ENCODE measurements at regions not wholly inside any gene's neighbourhood (a gene's known extent, or its start where the extent isn't known, plus 50 kb on each side); places are given as distances from the start of the nearest gene placed in this dataset.
"Not testable (repeated sequence)": the region's sequence is repeated elsewhere in the genome, so short reads cannot be mapped to it uniquely, and the experiment has no call there.

DNA sequence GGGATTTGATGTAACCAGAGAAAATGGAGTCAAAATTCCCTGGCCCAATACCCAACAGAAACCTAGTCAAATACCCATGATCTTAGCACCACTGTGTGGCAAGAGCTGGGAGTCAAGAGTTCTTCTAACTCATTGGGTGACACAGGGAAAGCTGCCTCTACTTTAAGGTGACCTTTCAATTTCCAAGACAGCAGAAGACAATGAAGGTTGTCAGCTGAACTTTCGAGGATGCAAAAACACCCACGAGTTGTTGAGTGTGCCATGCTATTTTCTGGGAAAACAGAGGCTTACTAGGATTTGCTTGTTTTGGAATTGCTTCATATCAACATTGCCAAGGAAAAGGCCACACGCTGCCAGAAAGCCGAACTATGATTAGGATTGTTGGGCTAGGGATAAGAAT is 61.6 kb upstream of the CYRIA start:
- TF ChIP-seq, protein P1, sequence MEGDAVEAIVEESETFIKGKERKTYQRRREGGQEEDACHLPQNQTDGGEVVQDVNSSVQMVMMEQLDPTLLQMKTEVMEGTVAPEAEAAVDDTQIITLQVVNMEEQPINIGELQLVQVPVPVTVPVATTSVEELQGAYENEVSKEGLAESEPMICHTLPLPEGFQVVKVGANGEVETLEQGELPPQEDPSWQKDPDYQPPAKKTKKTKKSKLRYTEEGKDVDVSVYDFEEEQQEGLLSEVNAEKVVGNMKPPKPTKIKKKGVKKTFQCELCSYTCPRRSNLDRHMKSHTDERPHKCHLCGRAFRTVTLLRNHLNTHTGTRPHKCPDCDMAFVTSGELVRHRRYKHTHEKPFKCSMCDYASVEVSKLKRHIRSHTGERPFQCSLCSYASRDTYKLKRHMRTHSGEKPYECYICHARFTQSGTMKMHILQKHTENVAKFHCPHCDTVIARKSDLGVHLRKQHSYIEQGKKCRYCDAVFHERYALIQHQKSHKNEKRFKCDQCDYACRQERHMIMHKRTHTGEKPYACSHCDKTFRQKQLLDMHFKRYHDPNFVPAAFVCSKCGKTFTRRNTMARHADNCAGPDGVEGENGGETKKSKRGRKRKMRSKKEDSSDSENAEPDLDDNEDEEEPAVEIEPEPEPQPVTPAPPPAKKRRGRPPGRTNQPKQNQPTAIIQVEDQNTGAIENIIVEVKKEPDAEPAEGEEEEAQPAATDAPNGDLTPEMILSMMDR (IDR thresholded peaks at IDR 0.05; ENCODE audit: extremely low read depth, missing control alignments) = no peak
- DNase-seq (ENCODE audit: low spot score) = no peak

DNA sequence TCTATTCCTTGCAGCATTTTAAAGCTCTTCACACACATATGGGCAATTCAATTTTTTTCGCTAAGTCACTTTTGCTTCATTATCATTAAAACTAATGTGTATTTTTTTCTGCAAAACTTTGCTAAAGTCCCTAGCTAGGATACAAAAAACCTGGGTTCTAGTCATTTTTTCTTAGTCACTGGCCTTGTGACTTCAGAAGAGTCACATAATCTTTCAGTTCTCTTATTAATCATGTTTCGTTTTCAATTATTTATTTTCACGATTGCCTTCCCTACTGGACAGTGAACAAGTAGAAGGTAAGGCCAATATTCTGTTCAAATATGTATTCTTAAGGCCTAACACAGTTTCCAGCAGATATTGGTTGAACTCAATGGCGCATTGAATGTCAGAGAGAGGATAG is 60.9 kb upstream of the CYRIA start:
- no peak for DNase-seq (ENCODE audit: low spot score)
- TF ChIP-seq, protein P1 (IDR thresholded peaks at IDR 0.05; ENCODE audit: extremely low read depth, missing control alignments) = no peak

DNA sequence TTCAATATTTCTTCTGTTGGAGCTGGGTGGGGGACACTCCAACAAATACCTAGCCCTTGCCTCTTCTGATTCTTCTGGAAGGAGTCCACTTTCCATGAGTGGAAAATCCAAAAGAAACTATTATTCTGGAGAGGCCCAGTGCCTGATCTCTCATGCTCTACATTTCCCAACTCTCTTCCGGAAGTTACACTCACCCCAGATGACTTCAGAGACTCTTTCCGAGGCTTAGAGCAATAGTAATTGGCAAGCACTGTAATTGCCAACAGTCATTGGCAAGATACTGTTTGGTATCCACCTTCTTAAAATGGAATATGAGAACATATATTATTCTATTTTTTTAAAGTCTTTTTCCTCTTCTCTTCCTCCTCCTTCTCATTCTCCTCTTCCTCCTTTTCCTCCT is 60.5 kb upstream of the CYRIA start:
- TF ChIP-seq, protein P1 (IDR thresholded peaks at IDR 0.05; ENCODE audit: extremely low read depth, missing control alignments) = no peak
- no peak for DNase-seq (ENCODE audit: low spot score)

DNA sequence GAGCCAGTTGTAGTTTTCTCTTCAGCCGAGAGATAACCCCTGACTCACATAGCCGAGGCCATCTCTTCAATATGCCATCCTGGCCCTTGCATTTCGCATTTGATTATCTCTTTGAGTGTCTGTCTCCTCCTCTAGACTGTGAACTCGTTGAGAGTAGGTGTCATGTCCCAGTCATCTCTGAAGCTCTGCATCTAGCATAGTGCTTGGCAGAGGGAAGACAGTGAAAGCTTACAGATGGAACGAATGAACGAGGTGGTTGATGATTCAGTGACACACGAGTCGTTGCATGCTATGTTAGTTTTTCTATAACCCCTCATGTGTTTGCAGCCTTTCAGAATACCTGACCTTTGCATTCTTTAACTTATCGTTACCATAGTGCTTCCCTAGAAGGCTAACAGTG is 59.9 kb upstream of the CYRIA start:
- TF ChIP-seq, protein P1 (IDR thresholded peaks at IDR 0.05; ENCODE audit: extremely low read depth, missing control alignments) = no peak
- no peak for DNase-seq (ENCODE audit: low spot score)

DNA sequence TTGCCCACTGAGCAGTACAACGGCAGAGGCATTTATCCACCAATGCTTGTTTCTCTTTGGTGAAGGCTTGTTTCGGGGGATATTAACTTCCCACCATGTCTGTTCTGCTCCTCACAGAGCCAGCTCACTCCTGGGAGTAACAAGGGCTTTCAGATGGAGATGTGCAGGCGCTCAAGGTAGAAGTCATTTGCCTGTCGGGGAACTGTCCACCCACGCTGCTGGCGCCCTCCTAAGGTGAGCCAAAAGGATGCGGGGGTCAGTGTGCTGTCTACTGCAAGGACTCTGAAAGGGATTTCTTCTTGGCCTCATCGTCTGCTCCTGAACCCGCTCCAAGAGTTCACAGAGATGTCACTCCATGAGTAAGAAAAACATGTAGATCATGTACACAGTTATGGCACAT is 57.0 kb upstream of the CYRIA start:
- DNase-seq (ENCODE audit: low spot score) = no peak
- TF ChIP-seq, protein P1 (IDR thresholded peaks at IDR 0.05; ENCODE audit: extremely low read depth, missing control alignments) = no peak

DNA sequence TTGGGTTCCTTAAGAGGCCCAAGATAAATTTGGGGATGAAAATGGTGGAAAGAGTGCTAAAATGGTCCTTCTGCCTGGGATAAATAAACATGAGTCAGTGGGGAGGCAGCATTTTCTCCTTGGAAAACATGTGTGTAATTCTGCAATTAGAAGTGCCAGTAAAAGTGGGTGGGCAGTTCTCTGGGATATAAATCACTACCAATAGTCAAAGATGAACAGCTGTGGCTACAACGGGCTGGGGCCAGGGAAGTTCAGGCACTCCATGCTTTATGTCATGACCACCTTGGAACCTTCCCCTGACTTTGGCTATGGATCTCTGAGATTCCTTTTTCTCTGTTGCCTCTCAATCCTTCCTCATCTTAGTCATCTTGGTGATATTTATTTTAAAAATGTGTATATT is 56.5 kb upstream of the CYRIA start:
- TF ChIP-seq, protein P1 (IDR thresholded peaks at IDR 0.05; ENCODE audit: extremely low read depth, missing control alignments) = no peak
- no peak for DNase-seq (ENCODE audit: low spot score)

DNA sequence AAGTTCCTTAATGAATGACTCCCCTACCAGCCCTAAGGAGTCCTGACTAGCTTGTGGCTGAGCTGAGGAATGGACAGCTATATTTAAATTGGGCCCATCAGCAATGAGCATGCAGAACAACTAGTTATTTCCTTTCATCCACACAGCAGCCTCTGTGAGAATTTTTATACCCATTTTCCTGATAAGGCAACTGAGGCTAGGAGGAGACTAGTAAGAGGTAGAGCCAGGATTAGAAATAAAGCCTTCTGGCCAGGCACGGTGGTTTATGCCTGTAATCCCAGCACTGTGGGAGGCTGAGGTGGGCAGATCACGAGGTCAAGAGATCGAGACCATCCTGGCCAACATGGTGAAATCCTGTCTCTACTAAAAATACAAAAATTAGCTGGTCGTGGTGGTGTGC is 55.9 kb upstream of the CYRIA start:
- not testable (repeated sequence) for DNase-seq (ENCODE audit: low spot score)

DNA sequence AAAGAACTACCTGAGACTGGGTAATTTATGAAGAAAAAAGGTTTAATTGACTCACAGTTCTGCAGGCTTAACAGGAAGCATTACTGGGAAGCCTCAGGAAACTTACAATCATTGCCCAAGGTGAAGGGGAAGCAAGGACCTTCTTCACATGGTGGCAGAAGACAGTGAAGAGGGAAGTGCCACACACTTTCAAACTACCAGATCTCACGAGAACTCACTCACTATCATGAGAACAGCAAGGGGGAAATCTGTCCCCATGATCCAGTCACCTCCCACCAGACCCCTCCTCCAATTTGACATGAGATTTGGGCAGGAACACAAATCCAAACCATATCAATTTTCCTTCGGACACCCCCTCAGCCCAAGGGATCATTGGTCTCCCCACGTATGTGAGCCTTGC is 55.1 kb upstream of the CYRIA start:
- DNase-seq (ENCODE audit: low spot score) = not testable (repeated sequence)

DNA sequence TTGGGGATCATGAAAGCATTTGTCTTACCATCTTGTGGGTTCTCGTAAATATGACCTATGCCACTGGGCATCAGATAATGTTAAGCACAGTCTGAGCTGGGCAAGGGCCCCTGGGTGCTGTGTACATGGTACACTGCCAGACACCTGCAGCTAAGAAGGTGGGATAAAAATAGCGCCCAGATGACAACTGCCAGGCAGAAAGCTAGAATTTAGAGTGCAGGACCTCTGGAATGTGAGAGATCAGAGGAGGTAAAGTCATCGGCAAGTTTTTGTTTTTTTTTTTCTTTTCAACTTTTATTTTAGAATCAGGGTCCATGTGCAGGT is 53.8 kb upstream of the CYRIA start:
- DNase-seq (ENCODE audit: low spot score) = no peak
- TF ChIP-seq, protein P1 (IDR thresholded peaks at IDR 0.05; ENCODE audit: extremely low read depth, missing control alignments) = no peak

Data from GM20000 (cell line).